ENCODE measurements at regions not wholly inside any gene's neighbourhood (a gene's known extent, or its start where the extent isn't known, plus 50 kb on each side); places are given as distances from the start of the nearest gene placed in this dataset.

DNA sequence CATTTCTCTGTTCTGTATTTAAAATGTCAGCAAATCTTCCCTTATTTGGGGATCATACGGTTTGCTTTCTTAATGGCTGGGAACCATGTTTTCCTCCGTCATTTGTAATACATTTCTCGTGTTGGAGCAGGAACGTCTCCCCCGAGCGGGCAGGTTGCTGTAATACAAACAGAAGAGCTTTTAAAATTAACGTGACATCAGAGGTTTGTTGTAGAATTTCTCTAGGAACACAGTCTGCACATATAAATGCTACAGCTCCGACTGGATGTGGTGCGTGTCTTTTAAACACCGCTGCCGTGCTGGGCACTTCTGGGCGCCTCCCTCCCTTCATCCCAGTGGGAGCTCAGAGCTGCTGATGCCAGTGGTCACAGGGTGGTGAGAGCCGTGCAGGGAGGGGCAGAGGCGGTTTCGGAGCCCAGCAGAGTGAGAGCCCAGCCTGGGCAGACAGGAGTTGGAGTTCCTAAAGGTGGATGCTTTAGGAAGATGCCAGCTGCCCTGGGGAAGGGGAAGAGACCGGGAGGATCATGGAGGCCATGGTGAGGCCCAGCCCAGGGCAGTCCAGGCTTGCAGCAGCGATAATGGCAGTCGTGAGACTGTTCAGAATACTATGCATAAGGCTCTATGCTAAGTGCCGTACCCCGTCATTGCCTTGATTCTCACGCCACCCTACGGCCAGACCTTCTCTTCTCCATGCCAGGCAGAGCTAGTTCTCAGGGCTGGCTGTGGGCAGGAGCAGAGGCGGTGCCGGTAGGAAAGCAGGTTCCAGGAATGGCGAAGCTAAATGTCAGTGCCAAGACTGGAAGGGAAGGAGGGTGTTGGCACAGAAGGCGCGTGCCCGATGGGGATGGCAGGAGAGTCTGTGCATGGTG is 96.2 kb downstream of the GLRX3 start:
- no peak overlapping the region for H3K4me2 ChIP-seq (ENCODE audit: low read length)
- H3K27me3 ChIP-seq (ENCODE audit: insufficient read depth, low read length), result peaks cover 9% of the 10 kb centered on the region; the same call in 1 of the 2 replicates
- TF ChIP-seq, protein P1, sequence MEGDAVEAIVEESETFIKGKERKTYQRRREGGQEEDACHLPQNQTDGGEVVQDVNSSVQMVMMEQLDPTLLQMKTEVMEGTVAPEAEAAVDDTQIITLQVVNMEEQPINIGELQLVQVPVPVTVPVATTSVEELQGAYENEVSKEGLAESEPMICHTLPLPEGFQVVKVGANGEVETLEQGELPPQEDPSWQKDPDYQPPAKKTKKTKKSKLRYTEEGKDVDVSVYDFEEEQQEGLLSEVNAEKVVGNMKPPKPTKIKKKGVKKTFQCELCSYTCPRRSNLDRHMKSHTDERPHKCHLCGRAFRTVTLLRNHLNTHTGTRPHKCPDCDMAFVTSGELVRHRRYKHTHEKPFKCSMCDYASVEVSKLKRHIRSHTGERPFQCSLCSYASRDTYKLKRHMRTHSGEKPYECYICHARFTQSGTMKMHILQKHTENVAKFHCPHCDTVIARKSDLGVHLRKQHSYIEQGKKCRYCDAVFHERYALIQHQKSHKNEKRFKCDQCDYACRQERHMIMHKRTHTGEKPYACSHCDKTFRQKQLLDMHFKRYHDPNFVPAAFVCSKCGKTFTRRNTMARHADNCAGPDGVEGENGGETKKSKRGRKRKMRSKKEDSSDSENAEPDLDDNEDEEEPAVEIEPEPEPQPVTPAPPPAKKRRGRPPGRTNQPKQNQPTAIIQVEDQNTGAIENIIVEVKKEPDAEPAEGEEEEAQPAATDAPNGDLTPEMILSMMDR (IDR thresholded peaks at IDR 0.05; ENCODE audit: low read length), result no peak
- no peak for TF ChIP-seq EZH2 (IDR thresholded peaks at IDR 0.05; ENCODE audit: borderline replicate concordance, low read length)
- no peak overlapping the region for H3K4me3 ChIP-seq (ENCODE audit: low read depth, low read length, poor library complexity, severe bottlenecking)
- 0 out of 2 replicates have a peak, but pooled peaks cover 4% of the 10 kb centered on the region for H3K9me3 ChIP-seq (ENCODE audit: low read length)
- H3F3A ChIP-seq (ENCODE audit: insufficient read depth, low read length), result no peaks in the 10 kb centered on the region
- no peaks in the 10 kb centered on the region for H3K9me2 ChIP-seq (ENCODE audit: low read depth, low read length)
- no peak overlapping the region for H3K9ac ChIP-seq (ENCODE audit: low read length)
- no peak overlapping the region for H2AFZ ChIP-seq (ENCODE audit: low read length)
- H3K4me1 ChIP-seq (ENCODE audit: insufficient read depth, low read length, severe bottlenecking), result no peaks in the 10 kb centered on the region
- no peaks in the 10 kb centered on the region for H3K36me3 ChIP-seq (ENCODE audit: insufficient read depth, low read length)
- H4K20me1 ChIP-seq (ENCODE audit: insufficient read depth, low read length), result no peaks in the 10 kb centered on the region
- H3K27ac ChIP-seq (ENCODE audit: low read depth, low read length, poor library complexity, severe bottlenecking), result no peak overlapping the region
- H3K79me2 ChIP-seq (ENCODE audit: insufficient read depth, low read length), result no peaks in the 10 kb centered on the region

DNA sequence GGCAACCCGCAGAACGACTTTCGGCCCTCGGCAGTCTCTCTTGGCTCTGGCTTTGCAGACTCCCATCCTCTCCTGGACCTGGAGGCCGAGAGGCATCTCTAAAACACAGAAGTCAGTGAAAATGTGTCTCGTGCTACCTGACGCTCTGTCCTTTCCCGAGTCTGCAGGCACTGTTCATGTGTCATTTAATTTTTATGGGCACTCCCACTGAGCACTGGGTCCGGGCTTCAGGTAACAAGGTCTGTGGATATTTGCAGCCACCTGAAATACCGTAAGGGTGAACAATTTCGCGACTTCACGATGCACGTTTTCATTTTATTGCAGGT is 96.8 kb downstream of the GLRX3 start:
- H3K9ac ChIP-seq (ENCODE audit: low read length), result no peak overlapping the region
- H3K4me3 ChIP-seq (ENCODE audit: low read depth, low read length, poor library complexity, severe bottlenecking), result no peak overlapping the region
- no peaks in the 10 kb centered on the region for H3K4me1 ChIP-seq (ENCODE audit: insufficient read depth, low read length, severe bottlenecking)
- no peaks in the 10 kb centered on the region for H4K20me1 ChIP-seq (ENCODE audit: insufficient read depth, low read length)
- no peaks in the 10 kb centered on the region for H3K9me2 ChIP-seq (ENCODE audit: low read depth, low read length)
- 0 out of 2 replicates have a peak, but pooled peaks cover 4% of the 10 kb centered on the region for H3K9me3 ChIP-seq (ENCODE audit: low read length)
- H3K36me3 ChIP-seq (ENCODE audit: insufficient read depth, low read length), result no peaks in the 10 kb centered on the region
- H3K27me3 ChIP-seq (ENCODE audit: insufficient read depth, low read length), result peaks cover 7% of the 10 kb centered on the region; the same call in 1 of the 2 replicates
- no peak overlapping the region for H3K4me2 ChIP-seq (ENCODE audit: low read length)
- H3K27ac ChIP-seq (ENCODE audit: low read depth, low read length, poor library complexity, severe bottlenecking), result no peak overlapping the region
- TF ChIP-seq EZH2 (IDR thresholded peaks at IDR 0.05; ENCODE audit: borderline replicate concordance, low read length), result no peak
- TF ChIP-seq, protein P1 (IDR thresholded peaks at IDR 0.05; ENCODE audit: low read length), result no peak
- H2AFZ ChIP-seq (ENCODE audit: low read length), result no peak overlapping the region
- no peaks in the 10 kb centered on the region for H3K79me2 ChIP-seq (ENCODE audit: insufficient read depth, low read length)
- H3F3A ChIP-seq (ENCODE audit: insufficient read depth, low read length), result no peaks in the 10 kb centered on the region

DNA sequence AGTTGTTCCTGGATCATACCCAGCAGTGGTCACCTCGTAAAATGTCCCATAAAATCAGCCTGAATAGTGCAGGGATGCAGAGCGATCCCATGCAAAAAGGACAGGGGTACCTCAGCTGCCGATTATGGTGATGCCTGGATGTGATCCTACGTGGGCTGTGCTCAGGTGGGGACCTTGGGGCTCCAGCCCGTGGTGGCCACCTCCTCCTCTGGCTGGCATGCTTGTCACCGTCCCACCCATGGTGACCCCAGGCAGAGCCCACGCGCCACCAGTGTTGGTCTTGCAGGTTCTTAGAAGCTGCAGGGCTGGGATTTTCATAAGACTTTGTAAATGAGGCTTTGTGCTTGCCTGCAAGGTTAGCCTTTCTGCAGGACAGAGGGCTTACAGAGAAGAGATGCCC is 97.2 kb downstream of the GLRX3 start:
- H3K4me2 ChIP-seq (ENCODE audit: low read length), result no peak overlapping the region
- H3K79me2 ChIP-seq (ENCODE audit: insufficient read depth, low read length), result no peaks in the 10 kb centered on the region
- H2AFZ ChIP-seq (ENCODE audit: low read length), result no peak overlapping the region
- no peaks in the 10 kb centered on the region for H3K4me1 ChIP-seq (ENCODE audit: insufficient read depth, low read length, severe bottlenecking)
- no peaks in the 10 kb centered on the region for H4K20me1 ChIP-seq (ENCODE audit: insufficient read depth, low read length)
- no peaks in the 10 kb centered on the region for H3K9me2 ChIP-seq (ENCODE audit: low read depth, low read length)
- no peak overlapping the region for H3K4me3 ChIP-seq (ENCODE audit: low read depth, low read length, poor library complexity, severe bottlenecking)
- no peaks in the 10 kb centered on the region for H3K9me3 ChIP-seq (ENCODE audit: low read length)
- H3K9ac ChIP-seq (ENCODE audit: low read length), result no peak overlapping the region
- H3K27me3 ChIP-seq (ENCODE audit: insufficient read depth, low read length), result 0 out of 2 replicates have a peak, but pooled peaks cover 3% of the 10 kb centered on the region
- H3F3A ChIP-seq (ENCODE audit: insufficient read depth, low read length), result no peaks in the 10 kb centered on the region
- TF ChIP-seq EZH2 (IDR thresholded peaks at IDR 0.05; ENCODE audit: borderline replicate concordance, low read length), result no peak
- TF ChIP-seq, protein P1 (IDR thresholded peaks at IDR 0.05; ENCODE audit: low read length), result no peak
- no peak overlapping the region for H3K27ac ChIP-seq (ENCODE audit: low read depth, low read length, poor library complexity, severe bottlenecking)
- H3K36me3 ChIP-seq (ENCODE audit: insufficient read depth, low read length), result no peaks in the 10 kb centered on the region
